Renal cortex interstitium (tissue), 11 donors: ENCODE measurements at regions not wholly inside any gene's neighbourhood (a gene's known extent, or its start where the extent isn't known, plus 50 kb on each side); places are given as distances from the start of the nearest gene placed in this dataset.
"Not testable (repeated sequence)": the region's sequence is repeated elsewhere in the genome, so short reads cannot be mapped to it uniquely, and the experiment has no call there.

Experiments used
- DNase-seq, 11 donors: peaks; one replicate each; pipeline ENCODE4 v3.0.0-alpha.2; 2013; ENCODE audit warnings: low read depth in 9 of 11, low spot score in 4 of 11; ENCODE audit errors: extremely low read depth in 1 of 11

GRCh38 chr3:193095366-193095765 lies 145.7 kb upstream of the PLAAT1 start:
- DNase-seq = peak in 4 of 11 donors; percentile 8 to 15 (median 12)

GRCh38 chr3:193096076-193096475 lies 144.9 kb upstream of the PLAAT1 start:
- DNase-seq = no peak

GRCh38 chr3:193114431-193115340 lies 126.3 kb upstream of the PLAAT1 start:
- DNase-seq = no peak

GRCh38 chr3:193116871-193117270 lies 124.2 kb upstream of the PLAAT1 start:
- no peak for DNase-seq

- DNase-seq = no peak
These were observed 122.1 kb upstream of the PLAAT1 start for GRCh38 chr3:193118907-193119306.

GRCh38 chr3:193119926-193120325 lies 121.1 kb upstream of the PLAAT1 start:
- no peak for DNase-seq

- no peak for DNase-seq
These were observed 116.2 kb upstream of the PLAAT1 start for GRCh38 chr3:193124861-193125260.

- no peak for DNase-seq
These were observed 111.4 kb upstream of the PLAAT1 start for GRCh38 chr3:193129607-193130006.

GRCh38 chr3:193130576-193130975 lies 110.4 kb upstream of the PLAAT1 start:
- no peak for DNase-seq

- DNase-seq = no peak
These were observed 108.8 kb upstream of the PLAAT1 start for GRCh38 chr3:193132241-193132640.

GRCh38 chr3:193132964-193133363 lies 108.1 kb upstream of the PLAAT1 start:
- peak in 1 of 11 donors; percentile 9 for DNase-seq

GRCh38 chr3:193134856-193135255 lies 106.2 kb upstream of the PLAAT1 start:
- DNase-seq = no peak

- DNase-seq = no peak
These were observed 100.6 kb upstream of the PLAAT1 start for GRCh38 chr3:193140381-193140780.

- no peak for DNase-seq
These were observed 95.8 kb upstream of the PLAAT1 start for GRCh38 chr3:193145248-193145647.

- DNase-seq = no peak
These were observed 92.1 kb upstream of the PLAAT1 start for GRCh38 chr3:193148688-193149473.

- no peak for DNase-seq
These were observed 91.0 kb upstream of the PLAAT1 start for GRCh38 chr3:193149998-193150397.

GRCh38 chr3:193155044-193155781 lies 85.8 kb upstream of the PLAAT1 start:
- not testable (repeated sequence) for DNase-seq

GRCh38 chr3:193157051-193157450 lies 84.0 kb upstream of the PLAAT1 start:
- DNase-seq = no peak

GRCh38 chr3:193165431-193166120 lies 75.4 kb upstream of the PLAAT1 start:
- no peak for DNase-seq
